ENCODE measurements at regions not wholly inside any gene's neighbourhood (a gene's known extent, or its start where the extent isn't known, plus 50 kb on each side); places are given as distances from the start of the nearest gene placed in this dataset.

- TF ChIP-seq CTCF (IDR thresholded peaks at IDR 0.05; ENCODE audit: low read depth, low read length) = no peak
- no peak for DNase-seq (ENCODE audit: extremely low read depth, low read depth)
Observed at GRCh38 chr4:30314001-30314400, 406.2 kb upstream of the PCDH7 start.

- no peak for TF ChIP-seq CTCF (IDR thresholded peaks at IDR 0.05; ENCODE audit: low read depth, low read length)
- no peak for DNase-seq (ENCODE audit: extremely low read depth, low read depth)
Observed at GRCh38 chr4:30330894-30331652, 389.1 kb upstream of the PCDH7 start.

GRCh38 chr4:30341731-30342130, 378.4 kb upstream of the PCDH7 start:
- TF ChIP-seq CTCF (IDR thresholded peaks at IDR 0.05; ENCODE audit: low read depth, low read length) = no peak

GRCh38 chr4:30350288-30350687, 369.9 kb upstream of the PCDH7 start:
- no peak for DNase-seq (ENCODE audit: extremely low read depth, low read depth)
- no peak for TF ChIP-seq CTCF (IDR thresholded peaks at IDR 0.05; ENCODE audit: low read depth, low read length)

More at GRCh38 chr4:30341731-30342130, 378.4 kb upstream of the PCDH7 start:
- DNase-seq (ENCODE audit: extremely low read depth, low read depth) = no peak

- no peak for TF ChIP-seq CTCF (IDR thresholded peaks at IDR 0.05; ENCODE audit: low read depth, low read length)
- DNase-seq (ENCODE audit: extremely low read depth, low read depth) = no peak
Observed at GRCh38 chr4:30354605-30355004, 365.6 kb upstream of the PCDH7 start.

- DNase-seq (ENCODE audit: extremely low read depth, low read depth) = no peak
- TF ChIP-seq CTCF (IDR thresholded peaks at IDR 0.05; ENCODE audit: low read depth, low read length) = no peak
Observed at GRCh38 chr4:30362436-30362835, 357.7 kb upstream of the PCDH7 start.

- TF ChIP-seq CTCF (IDR thresholded peaks at IDR 0.05; ENCODE audit: low read depth, low read length) = no peak
- no peak for DNase-seq (ENCODE audit: extremely low read depth, low read depth)
Observed at GRCh38 chr4:30370105-30370504, 350.1 kb upstream of the PCDH7 start.
